ENCODE measurements at regions not wholly inside any gene's neighbourhood (a gene's known extent, or its start where the extent isn't known, plus 50 kb on each side); places are given as distances from the start of the nearest gene placed in this dataset.

DNA sequence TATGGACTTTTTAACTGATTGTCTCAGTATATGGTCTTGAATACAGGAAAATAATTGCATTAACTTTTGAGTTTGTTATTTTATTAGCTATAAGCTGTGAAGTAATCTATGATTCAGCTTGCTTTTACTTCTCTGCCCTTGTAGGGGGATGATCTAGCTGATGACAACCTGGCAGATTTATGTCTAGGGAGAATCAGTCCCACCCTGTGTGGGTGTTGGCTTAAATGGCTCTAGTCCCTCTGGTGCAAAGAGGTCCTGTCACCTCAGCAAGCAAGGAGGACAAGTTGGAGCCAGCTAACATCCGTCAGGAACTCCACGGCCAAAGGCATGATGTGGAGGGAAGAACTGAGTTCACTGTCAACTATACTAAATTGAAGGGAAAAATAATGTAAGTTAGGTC, 495.3 kb downstream of the BMP2 start:
- ChIA-PET CTCF (no interaction called here), POLR2A (no interaction called here)
- in situ Hi-C loops (cut with HindIII; ENCODE audit: low pct_unique_long_range_greater_than_20kb, low sequenced_read_pairs) (no loop called here), intact Hi-C loops (cut with micrococcal nuclease; ENCODE audit: unreplicated experiment) (no loop called here)
- no peak for DNase-seq (ENCODE audit: low read depth, low spot score)
- no peaks in the 10 kb centered on the region for H3K27me3 ChIP-seq (ENCODE audit: control insufficient read depth, insufficient read depth, low read length)
- no peak overlapping the region for H3K27ac ChIP-seq (ENCODE audit: low read length)
- no peaks in the 10 kb centered on the region for H3K36me3 ChIP-seq (ENCODE audit: control insufficient read depth, insufficient read depth, low read length)
- no peaks in the 10 kb centered on the region for H3K9me3 ChIP-seq (ENCODE audit: control insufficient read depth, insufficient read depth, low read depth, low read length)
- no TSS peak for BruUV-seq (replicated peaks)
- no peak for ATAC-seq
- TF ChIP-seq TCF7L2 (IDR thresholded peaks at IDR 0.05; ENCODE audit: low read depth, low read length) (no peak), POLR2AphosphoS5 (IDR thresholded peaks at IDR 0.05; ENCODE audit: low read depth, low read length) (no peak), REST (IDR thresholded peaks at IDR 0.05; ENCODE audit: insufficient read depth in 1 of 2, low read depth in 2 of 2, low read length in 1 of 2) (no peak), CTCF (IDR thresholded peaks at IDR 0.05) (no peak), SIN3A (IDR thresholded peaks at IDR 0.05; ENCODE audit: borderline replicate concordance, insufficient read depth, low read depth, low read length) (no peak)
- no peak overlapping the region for H3K4me3 ChIP-seq (ENCODE audit: low read depth in 2 of 2, low read length in 2 of 2)
- no peaks in the 10 kb centered on the region for H3K4me1 ChIP-seq (ENCODE audit: control insufficient read depth, insufficient read depth, low read length)

DNA sequence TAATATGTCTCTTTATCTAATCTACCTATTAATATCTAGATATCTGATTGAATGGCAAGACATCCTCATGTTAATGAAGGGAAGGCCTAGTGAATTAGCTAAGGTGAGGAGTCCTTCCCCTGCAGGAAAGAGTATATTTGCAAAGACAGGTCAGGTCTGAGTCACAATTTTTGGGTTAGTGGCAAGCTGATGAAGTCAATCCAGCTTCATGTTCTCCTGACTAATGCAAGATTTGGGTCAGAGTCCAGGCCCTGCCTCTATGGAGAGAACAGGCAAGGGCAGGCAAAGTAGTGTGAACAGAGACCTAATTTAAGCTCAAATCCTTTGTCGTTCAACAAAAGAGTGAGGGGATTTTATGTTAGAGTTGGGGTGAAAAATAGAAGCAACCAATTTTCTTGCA, 496.7 kb downstream of the BMP2 start:
- ChIA-PET CTCF (no interaction called here), POLR2A (no interaction called here)
- no peaks in the 10 kb centered on the region for H3K36me3 ChIP-seq (ENCODE audit: control insufficient read depth, insufficient read depth, low read length)

More for the DNA sequence above, 496.7 kb downstream of the BMP2 start:
- no peaks in the 10 kb centered on the region for H3K27me3 ChIP-seq (ENCODE audit: control insufficient read depth, insufficient read depth, low read length)
- H3K9me3 ChIP-seq (ENCODE audit: control insufficient read depth, insufficient read depth, low read depth, low read length) = no peaks in the 10 kb centered on the region
- no peak overlapping the region for H3K4me3 ChIP-seq (ENCODE audit: low read depth in 2 of 2, low read length in 2 of 2)
- intact Hi-C loops (cut with micrococcal nuclease; ENCODE audit: unreplicated experiment) (no loop called here), in situ Hi-C loops (cut with HindIII; ENCODE audit: low pct_unique_long_range_greater_than_20kb, low sequenced_read_pairs) (no loop called here)
- no peak overlapping the region for H3K27ac ChIP-seq (ENCODE audit: low read length)
- DNase-seq (ENCODE audit: low read depth, low spot score) (no peak), ATAC-seq (no peak)
- TF ChIP-seq SIN3A (IDR thresholded peaks at IDR 0.05; ENCODE audit: borderline replicate concordance, insufficient read depth, low read depth, low read length) = no peak
- no peak for TF ChIP-seq REST (IDR thresholded peaks at IDR 0.05; ENCODE audit: insufficient read depth in 1 of 2, low read depth in 2 of 2, low read length in 1 of 2)
- TF ChIP-seq TCF7L2 (IDR thresholded peaks at IDR 0.05; ENCODE audit: low read depth, low read length) = no peak
- no peak for TF ChIP-seq CTCF (IDR thresholded peaks at IDR 0.05)
- no peak for TF ChIP-seq POLR2AphosphoS5 (IDR thresholded peaks at IDR 0.05; ENCODE audit: low read depth, low read length)
- no peaks in the 10 kb centered on the region for H3K4me1 ChIP-seq (ENCODE audit: control insufficient read depth, insufficient read depth, low read length)
- no TSS peak for BruUV-seq (replicated peaks)

All from Panc1 (cell line).